Sigmoid colon (tissue), 6 donors: ENCODE measurements at regions not wholly inside any gene's neighbourhood (a gene's known extent, or its start where the extent isn't known, plus 50 kb on each side); places are given as distances from the start of the nearest gene placed in this dataset.

ENCODE experiments used
- DNase-seq: peaks from one replicate; pipeline ENCODE4 v3.0.0-alpha.2; 2019
- H3K27ac ChIP-seq, 4 donors: fragments of 200-600 bp; sonication (generic); one replicate each; pipeline ENCODE4 v1.5.1; 2016 to 2019; ENCODE audit warnings: mild to moderate bottlenecking in 1 of 4
- H3K27me3 ChIP-seq, 3 donors: fragments of 200-600 bp; sonication (generic); one replicate each; pipeline ENCODE4 v1.5.1; 2019; ENCODE audit warnings: mild to moderate bottlenecking in 1 of 3
- H3K36me3 ChIP-seq, 4 donors: fragments of 200-600 bp; sonication (generic); one replicate each; pipeline ENCODE4 v1.5.1; 2016 to 2019
- H3K4me1 ChIP-seq, 4 donors: fragments of 200-600 bp; sonication (generic); one replicate each; pipeline ENCODE4 v1.5.1; 2017 to 2019
- H3K4me3 ChIP-seq, 4 donors: fragments of 200-600 bp; sonication (generic); one replicate each; pipeline ENCODE4 v1.5.1; 2017 to 2019; ENCODE audit warnings: mild to moderate bottlenecking in 2 of 4, moderate library complexity in 1 of 4
- H3K9me3 ChIP-seq, 4 donors: fragments of 200-600 bp in 3 of 4; sonication (generic) in 3 of 4; one replicate each; pipeline versions ENCODE4 v1.5.1 to v1.6.1; 2013 to 2019
- EP300 ChIP-seq, 4 donors: sonication (generic); formaldehyde crosslinking; IDR thresholded peaks; one replicate each; pipeline ENCODE4 v1.6.1; 2017; ENCODE audit warnings: antibody characterized with exemption in 4 of 4
- POLR2A ChIP-seq, 2 donors: fragments of 450-650 bp; IDR thresholded peaks; one replicate each; pipeline ENCODE4 v1.6.1; 2016; ENCODE audit warnings: antibody characterized with exemption in 2 of 2, mild to moderate bottlenecking in 2 of 2, moderate library complexity in 2 of 2
- POLR2AphosphoS5 ChIP-seq, 4 donors: sonication (generic); formaldehyde crosslinking; IDR thresholded peaks; one replicate each; pipeline ENCODE4 v1.6.1; 2017; ENCODE audit warnings: antibody characterized with exemption in 4 of 4
- WGBS, 2 donors: extraction: QIAGEN DNeasy Blood & Tissue Kit; methylation state at CpG; one replicate each; pipeline ENCODE4 v1.1.7; 2013; 5-methylcytosine and 5-hydroxymethylcytosine counted together
- intact Hi-C: fragments of 100-400 bp; cut with DNase I; formaldehyde crosslinking; loops from one replicate; pipeline ENCODE4 v1.15.1; 2023
- TF ChIP-seq, protein P1 (sequence below), 4 experiments: fragments of 450-650 bp in 3 of 4; fragments of 200-600 bp in 1 of 4; IDR thresholded peaks; one replicate each; pipeline ENCODE4 v1.5.1; 2016 to 2019; ENCODE audit warnings: antibody characterized with exemption in 4 of 4, mild to moderate bottlenecking in 3 of 4, moderate library complexity in 2 of 4
- donor health status: healthy with polysubstance abuse.
- donor health status: healthy.

DNA sequence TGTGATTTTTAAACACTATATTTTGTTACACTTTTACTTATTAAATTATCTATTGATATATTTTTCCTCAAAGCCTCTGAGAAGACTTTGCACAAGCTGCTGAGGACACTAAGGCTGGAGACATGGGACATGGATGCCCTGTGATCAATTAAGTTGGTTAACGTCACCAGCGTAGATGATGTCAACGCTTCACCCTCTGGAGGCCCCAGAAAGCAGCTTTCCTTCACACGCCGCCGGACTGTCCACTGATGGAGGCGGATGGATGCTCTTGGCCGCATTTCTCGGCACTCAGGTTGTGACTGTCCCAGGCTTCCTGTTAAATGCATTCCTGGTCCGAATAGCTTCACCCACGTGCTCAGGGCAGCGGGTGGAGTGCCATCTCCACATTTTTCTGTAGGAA lies 247.5 kb downstream of the VAPA start:
- Histone ChIP-seq H3K4me3 (no peak overlapping the region), H3K27me3 (no peaks in the 10 kb centered on the region), H3K27ac (no peak overlapping the region), H3K9me3 (no peaks in the 10 kb centered on the region), H3K36me3 (no peaks in the 10 kb centered on the region), H3K4me1 (no peaks in the 10 kb centered on the region)
- no peak for TF ChIP-seq POLR2A (IDR thresholded peaks at IDR 0.05)
- TF ChIP-seq POLR2AphosphoS5 (IDR thresholded peaks at IDR 0.05): no peak
- TF ChIP-seq, protein P1, sequence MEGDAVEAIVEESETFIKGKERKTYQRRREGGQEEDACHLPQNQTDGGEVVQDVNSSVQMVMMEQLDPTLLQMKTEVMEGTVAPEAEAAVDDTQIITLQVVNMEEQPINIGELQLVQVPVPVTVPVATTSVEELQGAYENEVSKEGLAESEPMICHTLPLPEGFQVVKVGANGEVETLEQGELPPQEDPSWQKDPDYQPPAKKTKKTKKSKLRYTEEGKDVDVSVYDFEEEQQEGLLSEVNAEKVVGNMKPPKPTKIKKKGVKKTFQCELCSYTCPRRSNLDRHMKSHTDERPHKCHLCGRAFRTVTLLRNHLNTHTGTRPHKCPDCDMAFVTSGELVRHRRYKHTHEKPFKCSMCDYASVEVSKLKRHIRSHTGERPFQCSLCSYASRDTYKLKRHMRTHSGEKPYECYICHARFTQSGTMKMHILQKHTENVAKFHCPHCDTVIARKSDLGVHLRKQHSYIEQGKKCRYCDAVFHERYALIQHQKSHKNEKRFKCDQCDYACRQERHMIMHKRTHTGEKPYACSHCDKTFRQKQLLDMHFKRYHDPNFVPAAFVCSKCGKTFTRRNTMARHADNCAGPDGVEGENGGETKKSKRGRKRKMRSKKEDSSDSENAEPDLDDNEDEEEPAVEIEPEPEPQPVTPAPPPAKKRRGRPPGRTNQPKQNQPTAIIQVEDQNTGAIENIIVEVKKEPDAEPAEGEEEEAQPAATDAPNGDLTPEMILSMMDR (IDR thresholded peaks at IDR 0.05): no peak
- TF ChIP-seq EP300 (IDR thresholded peaks at IDR 0.05): no peak
- intact Hi-C loops: no loop called here
- DNase-seq: no peak
- WGBS, 2 donors: 95 to 96% methylated on average over 12 of the region's 12 CpGs

DNA sequence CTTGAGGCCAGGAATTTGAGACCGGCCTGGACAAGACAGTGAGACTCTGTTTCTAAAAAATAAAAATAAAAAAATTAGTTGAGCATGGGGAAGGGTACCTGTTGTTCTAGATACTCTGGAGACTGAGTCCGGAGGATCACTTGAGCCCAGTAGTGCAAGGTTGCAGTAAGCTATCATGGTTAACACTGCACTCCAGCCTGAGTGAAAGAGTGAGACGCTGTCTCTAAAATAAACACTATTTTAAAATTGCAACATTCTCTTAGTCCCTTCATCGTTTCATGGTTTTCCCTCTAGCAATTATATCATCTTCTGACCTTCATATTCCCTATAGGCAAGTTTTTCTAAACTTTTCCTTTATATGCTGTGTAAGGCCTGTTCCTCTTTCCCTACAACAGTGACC lies 248.5 kb downstream of the VAPA start:
- Histone ChIP-seq H3K27ac (no peak overlapping the region), H3K4me3 (no peak overlapping the region), H3K27me3 (no peaks in the 10 kb centered on the region), H3K9me3 (no peaks in the 10 kb centered on the region), H3K4me1 (no peaks in the 10 kb centered on the region), H3K36me3 (no peaks in the 10 kb centered on the region)
- WGBS, 2 donors: 83 to 90% methylated on average over 4 of the region's 4 CpGs
- TF ChIP-seq EP300 (IDR thresholded peaks at IDR 0.05) (no peak), POLR2A (IDR thresholded peaks at IDR 0.05) (no peak), POLR2AphosphoS5 (IDR thresholded peaks at IDR 0.05) (no peak)
- TF ChIP-seq, protein P1 (IDR thresholded peaks at IDR 0.05): no peak
- no peak for DNase-seq
- intact Hi-C loops: no loop called here

DNA sequence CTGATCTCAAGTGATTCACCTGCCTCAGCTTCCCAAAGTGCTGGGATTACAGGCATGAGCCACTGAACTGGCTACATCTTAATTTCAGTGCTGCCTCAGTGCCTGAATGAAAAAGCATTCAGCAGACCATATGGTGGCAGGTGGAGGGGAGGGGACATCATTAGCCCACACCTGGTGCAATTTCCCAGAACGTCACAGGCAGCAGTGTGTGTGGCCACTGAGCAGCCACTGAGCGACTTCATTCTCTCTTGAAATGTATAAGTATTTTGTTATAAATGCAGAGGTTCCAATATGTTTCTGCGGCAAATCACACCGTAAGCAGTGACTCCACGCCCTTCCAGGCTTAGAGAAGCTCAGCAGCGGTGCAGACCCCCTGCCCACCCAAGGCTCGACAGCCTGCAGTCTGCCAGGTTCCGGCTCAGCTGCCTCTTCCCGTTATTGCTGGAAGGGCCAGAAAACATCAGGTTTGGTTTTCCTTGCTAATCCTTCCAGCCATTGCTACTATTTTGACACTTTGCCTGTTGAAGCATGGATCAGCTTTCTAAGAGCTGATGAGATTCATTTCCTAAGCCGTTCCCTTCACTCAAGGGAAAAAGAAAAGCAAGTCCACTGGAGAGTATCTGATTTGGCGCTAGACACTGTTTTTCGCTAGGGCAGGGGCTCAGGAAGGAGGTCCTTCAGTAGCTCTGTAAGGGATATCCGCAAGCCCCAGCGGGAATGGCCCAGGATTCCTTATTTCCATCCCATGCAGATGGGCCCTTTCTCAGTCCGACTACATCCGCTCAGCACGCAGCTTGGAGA lies 250.7 kb downstream of the VAPA start:
- Histone ChIP-seq H3K4me3 (no peak overlapping the region), H3K36me3 (no peaks in the 10 kb centered on the region), H3K27me3 (no peaks in the 10 kb centered on the region), H3K4me1 (peaks cover 0 to 5% (median 0%) of the 10 kb centered on the region in 4 donors), H3K27ac (no peak overlapping the region), H3K9me3 (no peaks in the 10 kb centered on the region)
- WGBS, 2 donors: 90 to 92% methylated on average over 17 of the region's 17 CpGs
- TF ChIP-seq EP300 (IDR thresholded peaks at IDR 0.05): no peak
- no peak for TF ChIP-seq POLR2AphosphoS5 (IDR thresholded peaks at IDR 0.05)
- TF ChIP-seq, protein P1 (IDR thresholded peaks at IDR 0.05): no peak
- TF ChIP-seq POLR2A (IDR thresholded peaks at IDR 0.05): no peak
- intact Hi-C loops: no loop called here
- DNase-seq: no peak

DNA sequence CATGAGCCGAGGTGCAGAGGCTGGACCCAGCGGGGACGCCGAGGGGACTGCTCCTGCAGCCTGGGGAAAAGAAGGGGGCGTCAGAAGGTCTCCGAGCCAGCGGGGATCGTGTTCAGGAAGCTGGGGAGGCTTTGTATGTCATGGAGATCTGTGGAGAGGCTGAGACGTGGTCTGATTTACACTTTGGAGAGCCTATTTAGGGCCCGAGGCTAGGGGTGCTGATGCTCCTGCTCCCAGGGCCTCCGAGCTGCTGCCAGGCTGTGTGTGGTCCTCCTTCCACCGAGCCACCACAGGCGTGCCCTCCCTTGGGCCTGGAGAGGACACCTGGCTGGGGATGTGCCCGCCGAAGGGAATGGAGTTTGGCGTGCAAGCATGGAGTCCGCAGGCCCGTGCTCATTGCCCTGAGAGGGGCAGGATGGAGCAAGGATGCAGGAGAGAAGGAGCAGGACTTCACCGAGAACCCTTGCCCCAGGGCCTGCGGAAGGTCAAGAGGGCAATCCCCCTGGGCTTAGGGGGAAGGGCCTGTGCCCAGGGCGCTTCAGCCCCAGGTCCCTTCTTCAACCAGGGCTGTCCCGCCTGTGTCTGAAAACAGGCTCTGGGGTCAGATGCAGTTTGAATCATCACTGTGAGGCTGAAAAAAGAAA lies 252.5 kb downstream of the VAPA start:
- H3K36me3 ChIP-seq: no peaks in the 10 kb centered on the region
- no peaks in the 10 kb centered on the region for H3K27me3 ChIP-seq
- no peak overlapping the region for H3K27ac ChIP-seq
- peaks cover 0 to 9% (median 0%) of the 10 kb centered on the region in 4 donors for H3K4me1 ChIP-seq
- no peak overlapping the region for H3K4me3 ChIP-seq
- H3K9me3 ChIP-seq: no peaks in the 10 kb centered on the region
- no peak for TF ChIP-seq EP300 (IDR thresholded peaks at IDR 0.05)
- no peak for TF ChIP-seq POLR2AphosphoS5 (IDR thresholded peaks at IDR 0.05)
- TF ChIP-seq POLR2A (IDR thresholded peaks at IDR 0.05): no peak
- 93 to 94% methylated on average over 22 of the region's 22 CpGs for WGBS, 2 donors
- DNase-seq: no peak
- intact Hi-C loops: no loop called here

DNA sequence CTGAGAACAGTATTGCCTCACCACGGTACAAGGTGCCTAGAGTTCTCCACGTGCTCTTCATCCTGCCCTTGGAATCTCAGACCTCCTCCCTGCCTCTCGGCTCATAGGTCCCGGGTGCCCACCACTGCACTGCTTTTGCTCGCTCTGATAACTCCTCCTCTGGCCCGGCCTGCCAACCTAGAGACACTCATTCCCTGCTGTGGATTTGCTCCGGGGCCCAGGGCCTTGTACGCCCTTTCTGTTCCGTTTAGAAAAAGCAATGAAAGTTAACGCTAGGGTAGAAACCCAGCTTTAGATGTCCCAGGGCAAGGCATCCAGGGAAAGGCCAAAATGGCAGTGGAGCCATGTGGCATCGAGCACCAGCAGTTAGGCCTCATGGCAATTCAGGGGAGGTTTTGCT lies 253.9 kb downstream of the VAPA start:
- Histone ChIP-seq H3K27me3 (no peaks in the 10 kb centered on the region), H3K9me3 (no peaks in the 10 kb centered on the region), H3K4me1 (peaks cover 0 to 9% (median 0%) of the 10 kb centered on the region in 4 donors), H3K27ac (no peak overlapping the region), H3K36me3 (no peaks in the 10 kb centered on the region), H3K4me3 (no peak overlapping the region)
- intact Hi-C loops: no loop called here
- DNase-seq: no peak
- 94% methylated on average over 11 of the region's 11 CpGs for WGBS, 2 donors
- TF ChIP-seq EP300 (IDR thresholded peaks at IDR 0.05): no peak
- TF ChIP-seq, protein P1 (IDR thresholded peaks at IDR 0.05): no peak
- TF ChIP-seq POLR2A (IDR thresholded peaks at IDR 0.05): no peak
- TF ChIP-seq POLR2AphosphoS5 (IDR thresholded peaks at IDR 0.05): no peak
